AG10803 (cell line): ENCODE measurements at regions not wholly inside any gene's neighbourhood (a gene's known extent, or its start where the extent isn't known, plus 50 kb on each side); places are given as distances from the start of the nearest gene placed in this dataset.

Experiments
- DNase-seq: peaks from one replicate; pipeline ENCODE4 v3.0.0; 2010; ENCODE audit warnings: low read depth
- H3K4me3 ChIP-seq: 2 replicates; pipeline ENCODE4 v1.5.1; 2011; ENCODE audit warnings: mild to moderate bottlenecking, low read length, control low read depth
- TF ChIP-seq, protein P1 (sequence below): conservative IDR thresholded peaks from 2 replicates; pipeline ENCODE4 v1.5.1; 2011; ENCODE audit warnings: mild to moderate bottlenecking, low read length, control low read depth, inconsistent platforms

DNA sequence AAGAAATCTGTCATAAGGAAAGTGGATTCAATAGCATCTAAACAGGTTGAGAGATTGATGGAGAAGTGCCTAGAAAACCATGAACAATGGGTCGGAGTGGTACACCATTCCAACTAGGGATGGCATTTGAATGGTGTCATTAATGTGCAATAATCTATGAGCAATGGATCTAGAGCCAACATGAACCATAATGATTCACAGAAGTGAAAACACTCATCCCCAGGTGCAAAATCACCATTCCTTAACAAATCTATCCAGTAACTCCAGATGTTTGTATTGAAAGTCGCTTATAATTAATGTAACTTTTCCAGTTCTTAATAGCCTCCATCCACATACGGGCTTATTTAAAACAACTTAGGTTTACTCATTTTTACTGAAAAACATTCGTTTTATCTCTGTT is 201.3 kb upstream of the ADGRL4 start:
- TF ChIP-seq, protein P1, sequence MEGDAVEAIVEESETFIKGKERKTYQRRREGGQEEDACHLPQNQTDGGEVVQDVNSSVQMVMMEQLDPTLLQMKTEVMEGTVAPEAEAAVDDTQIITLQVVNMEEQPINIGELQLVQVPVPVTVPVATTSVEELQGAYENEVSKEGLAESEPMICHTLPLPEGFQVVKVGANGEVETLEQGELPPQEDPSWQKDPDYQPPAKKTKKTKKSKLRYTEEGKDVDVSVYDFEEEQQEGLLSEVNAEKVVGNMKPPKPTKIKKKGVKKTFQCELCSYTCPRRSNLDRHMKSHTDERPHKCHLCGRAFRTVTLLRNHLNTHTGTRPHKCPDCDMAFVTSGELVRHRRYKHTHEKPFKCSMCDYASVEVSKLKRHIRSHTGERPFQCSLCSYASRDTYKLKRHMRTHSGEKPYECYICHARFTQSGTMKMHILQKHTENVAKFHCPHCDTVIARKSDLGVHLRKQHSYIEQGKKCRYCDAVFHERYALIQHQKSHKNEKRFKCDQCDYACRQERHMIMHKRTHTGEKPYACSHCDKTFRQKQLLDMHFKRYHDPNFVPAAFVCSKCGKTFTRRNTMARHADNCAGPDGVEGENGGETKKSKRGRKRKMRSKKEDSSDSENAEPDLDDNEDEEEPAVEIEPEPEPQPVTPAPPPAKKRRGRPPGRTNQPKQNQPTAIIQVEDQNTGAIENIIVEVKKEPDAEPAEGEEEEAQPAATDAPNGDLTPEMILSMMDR = no peak
- DNase-seq = no peak
- no peak overlapping the region for H3K4me3 ChIP-seq

DNA sequence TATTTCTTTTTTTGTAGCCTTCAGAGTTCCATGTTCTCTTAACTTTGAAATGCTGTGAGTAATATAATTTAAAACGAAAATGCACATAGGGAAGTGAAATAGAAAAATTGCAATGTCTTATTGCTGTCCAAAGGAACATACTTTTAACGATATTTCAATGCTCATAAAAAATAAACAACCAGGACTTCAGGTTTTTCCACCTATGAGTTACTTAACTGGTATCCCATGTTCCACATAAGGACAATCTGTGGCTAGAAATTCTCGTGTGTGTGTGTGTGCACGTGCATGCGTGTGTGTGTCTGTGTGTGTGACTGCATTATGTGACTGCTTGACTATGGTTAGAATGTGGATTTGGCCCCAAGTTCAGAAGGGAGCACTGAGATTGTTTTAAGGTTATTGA is 200.8 kb upstream of the ADGRL4 start:
- no peak for DNase-seq
- TF ChIP-seq, protein P1 = no peak
- no peak overlapping the region for H3K4me3 ChIP-seq

DNA sequence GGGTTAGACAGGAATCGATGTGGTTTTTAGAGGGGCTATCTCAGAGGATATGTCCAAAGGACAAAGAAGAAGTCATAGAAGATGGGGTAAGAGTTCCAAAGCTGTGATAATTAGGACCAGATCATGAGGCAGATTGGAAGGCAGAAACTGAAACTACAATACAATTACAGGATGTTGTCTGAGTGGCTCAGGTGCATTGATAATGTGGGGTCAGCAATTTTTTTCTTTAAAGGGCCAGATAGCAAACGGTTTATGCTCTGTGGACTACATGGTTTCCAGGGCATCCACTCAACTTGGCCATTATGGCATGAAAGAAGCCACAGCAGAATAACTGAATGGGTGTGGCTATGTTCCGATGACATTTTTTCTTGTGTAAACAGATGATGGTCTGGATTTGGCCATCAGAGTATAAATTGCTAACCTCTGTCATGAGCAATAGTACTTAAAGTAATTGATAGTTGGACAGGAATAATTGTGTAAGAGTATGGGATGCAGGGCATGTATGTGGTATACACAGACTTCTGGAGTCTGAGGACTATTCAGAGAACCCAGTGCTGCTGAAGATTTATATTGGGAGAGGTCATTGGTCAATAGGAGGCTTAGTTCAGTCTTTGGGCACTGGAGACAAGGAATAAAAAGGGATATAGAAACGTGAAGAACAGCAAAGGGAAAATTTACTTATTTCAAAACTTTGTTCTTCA is 198.4 kb upstream of the ADGRL4 start:
- no peak overlapping the region for H3K4me3 ChIP-seq
- TF ChIP-seq, protein P1 = no peak
- peak; percentile 45 for DNase-seq

DNA sequence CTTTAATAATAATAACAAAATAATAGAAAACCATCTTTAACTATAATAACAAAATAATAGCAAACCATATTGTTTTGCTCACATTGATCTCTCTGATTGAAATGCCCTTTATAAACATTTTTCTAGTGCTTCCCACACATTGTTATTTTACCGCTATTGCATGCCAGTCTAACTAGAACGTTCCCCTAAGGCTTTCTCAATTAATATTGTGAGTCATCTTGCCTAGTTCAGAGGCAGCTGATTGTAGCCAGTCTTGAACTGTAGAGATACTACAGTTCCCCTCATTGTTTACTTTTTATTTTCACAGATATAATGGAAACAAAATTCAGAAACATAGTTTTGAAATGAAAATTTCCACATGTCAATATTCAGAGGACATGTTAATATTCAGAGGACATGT is 192.3 kb upstream of the ADGRL4 start:
- no peak overlapping the region for H3K4me3 ChIP-seq
- TF ChIP-seq, protein P1 = no peak
- DNase-seq = peak; percentile 44

DNA sequence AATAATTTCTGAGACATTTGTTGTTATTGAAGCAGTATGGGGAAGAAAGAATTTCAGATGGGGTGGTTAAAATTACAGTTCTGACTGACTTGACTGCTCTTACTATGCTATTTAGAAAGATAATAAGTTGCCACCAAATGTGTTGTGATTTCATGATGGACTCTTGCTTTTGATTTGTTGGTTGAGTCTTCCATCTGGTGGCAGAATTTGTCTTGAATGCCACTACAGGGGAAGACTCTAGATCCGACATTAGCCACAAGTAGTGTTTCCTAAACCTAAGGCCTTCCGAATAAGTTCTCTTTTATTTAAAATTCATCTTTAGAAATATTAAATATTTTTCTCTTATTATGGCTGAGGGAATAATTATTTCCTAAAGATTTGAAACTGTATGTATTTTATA is 190.9 kb upstream of the ADGRL4 start:
- TF ChIP-seq, protein P1 = peak; percentile 58
- DNase-seq = peak; percentile 54
- H3K4me3 ChIP-seq = no peak overlapping the region

DNA sequence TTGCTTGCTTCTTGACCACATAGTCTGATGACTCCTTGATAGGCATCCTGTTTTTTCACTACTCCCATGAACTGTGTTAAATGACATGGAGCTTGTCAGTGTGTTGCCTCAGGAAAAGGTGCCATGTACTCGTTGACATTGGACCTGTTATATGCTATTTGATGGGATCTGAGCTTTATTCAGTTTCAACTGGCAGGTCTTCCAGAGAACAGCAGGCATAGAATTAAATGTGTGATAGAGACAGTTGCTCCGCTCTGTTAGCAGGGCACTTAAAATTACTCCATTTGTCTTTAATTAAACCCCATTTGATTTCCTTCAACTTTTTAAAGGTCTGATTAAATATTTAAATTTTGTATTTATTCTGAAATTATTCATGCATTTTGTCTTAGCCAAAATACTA is 189.7 kb upstream of the ADGRL4 start:
- TF ChIP-seq, protein P1 = no peak
- no peak overlapping the region for H3K4me3 ChIP-seq
- DNase-seq = no peak
